Fibroblast of the aortic adventitia (primary cell): ENCODE measurements at regions not wholly inside any gene's neighbourhood (a gene's known extent, or its start where the extent isn't known, plus 50 kb on each side); places are given as distances from the start of the nearest gene placed in this dataset.

Source experiments
- DNase-seq: peaks from one replicate; pipeline ENCODE4 v3.0.0-alpha.2; 2010; ENCODE audit warnings: low read depth
- H3K4me3 ChIP-seq: 2 replicates; pipeline ENCODE4 v1.5.1; 2011; ENCODE audit warnings: low read depth, mild to moderate bottlenecking, control low read depth, low read length, moderate library complexity
- TF ChIP-seq, protein P1 (sequence below): IDR thresholded peaks from 2 replicates; pipeline ENCODE4 v1.5.1; 2011; ENCODE audit warnings: mild to moderate bottlenecking, low read length, control low read depth, inconsistent platforms; ENCODE audit not compliant: insufficient read depth

DNA sequence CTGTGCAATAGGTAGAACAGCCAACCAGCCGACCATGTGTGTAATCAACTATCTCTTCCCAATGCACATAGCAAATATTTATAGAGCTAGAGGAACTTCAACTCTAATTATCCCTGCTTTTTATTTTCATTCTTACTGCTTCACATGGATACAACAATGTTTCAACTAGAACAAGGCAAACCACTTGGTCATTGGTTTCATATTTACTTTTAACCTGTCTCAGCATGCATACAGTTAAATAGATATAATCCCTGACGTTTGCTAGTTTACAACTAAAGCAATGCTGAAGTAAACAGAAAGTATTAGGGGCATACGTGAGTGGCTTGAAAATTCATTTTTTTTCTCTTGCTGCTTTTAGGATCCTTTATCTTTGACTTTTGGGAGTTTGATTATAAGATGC lies 318.5 kb upstream of the MAP3K7 start:
- DNase-seq, result no peak
- no peak overlapping the region for H3K4me3 ChIP-seq
- TF ChIP-seq, protein P1, sequence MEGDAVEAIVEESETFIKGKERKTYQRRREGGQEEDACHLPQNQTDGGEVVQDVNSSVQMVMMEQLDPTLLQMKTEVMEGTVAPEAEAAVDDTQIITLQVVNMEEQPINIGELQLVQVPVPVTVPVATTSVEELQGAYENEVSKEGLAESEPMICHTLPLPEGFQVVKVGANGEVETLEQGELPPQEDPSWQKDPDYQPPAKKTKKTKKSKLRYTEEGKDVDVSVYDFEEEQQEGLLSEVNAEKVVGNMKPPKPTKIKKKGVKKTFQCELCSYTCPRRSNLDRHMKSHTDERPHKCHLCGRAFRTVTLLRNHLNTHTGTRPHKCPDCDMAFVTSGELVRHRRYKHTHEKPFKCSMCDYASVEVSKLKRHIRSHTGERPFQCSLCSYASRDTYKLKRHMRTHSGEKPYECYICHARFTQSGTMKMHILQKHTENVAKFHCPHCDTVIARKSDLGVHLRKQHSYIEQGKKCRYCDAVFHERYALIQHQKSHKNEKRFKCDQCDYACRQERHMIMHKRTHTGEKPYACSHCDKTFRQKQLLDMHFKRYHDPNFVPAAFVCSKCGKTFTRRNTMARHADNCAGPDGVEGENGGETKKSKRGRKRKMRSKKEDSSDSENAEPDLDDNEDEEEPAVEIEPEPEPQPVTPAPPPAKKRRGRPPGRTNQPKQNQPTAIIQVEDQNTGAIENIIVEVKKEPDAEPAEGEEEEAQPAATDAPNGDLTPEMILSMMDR, result no peak

DNA sequence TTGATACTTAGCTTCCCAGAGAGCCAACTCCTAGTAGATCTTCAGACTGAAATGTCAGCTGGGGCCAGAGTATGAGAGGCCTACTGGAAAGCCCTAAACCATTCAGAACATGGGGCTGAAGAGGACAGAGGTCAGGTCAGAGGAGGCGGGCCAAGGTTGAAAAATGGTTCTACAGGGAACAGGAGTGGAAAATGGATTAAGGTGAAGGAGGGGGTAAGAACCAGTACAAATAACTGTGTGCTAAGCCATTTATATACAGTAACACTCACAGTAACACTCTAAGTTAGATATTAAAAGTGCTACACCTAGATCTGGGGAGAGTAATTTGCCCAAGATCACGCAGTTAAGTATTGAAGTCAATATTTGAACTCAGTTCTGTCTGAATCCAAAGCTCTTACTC lies 313.2 kb upstream of the MAP3K7 start:
- TF ChIP-seq, protein P1, result no peak
- no peak overlapping the region for H3K4me3 ChIP-seq
- no peak for DNase-seq

DNA sequence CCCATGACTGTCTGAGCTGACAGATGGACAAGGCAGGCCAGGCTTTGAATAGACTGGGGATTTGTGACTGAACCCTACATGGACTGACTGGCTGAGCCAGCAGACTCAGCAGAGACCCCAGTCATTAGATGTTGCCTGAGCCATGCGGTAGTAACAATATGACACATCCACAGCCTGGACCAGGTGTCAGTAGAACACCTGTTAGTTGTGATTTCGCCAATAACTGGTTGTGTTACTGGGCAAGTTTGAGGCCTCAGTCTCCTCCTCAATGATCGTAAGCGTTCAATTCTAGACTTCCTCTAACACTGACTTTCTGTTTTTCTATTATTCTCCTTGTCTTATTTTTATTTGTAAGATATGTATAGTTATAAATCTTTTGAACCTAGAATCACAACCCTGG lies 311.9 kb upstream of the MAP3K7 start:
- TF ChIP-seq, protein P1, result no peak
- no peak overlapping the region for H3K4me3 ChIP-seq
- no peak for DNase-seq

DNA sequence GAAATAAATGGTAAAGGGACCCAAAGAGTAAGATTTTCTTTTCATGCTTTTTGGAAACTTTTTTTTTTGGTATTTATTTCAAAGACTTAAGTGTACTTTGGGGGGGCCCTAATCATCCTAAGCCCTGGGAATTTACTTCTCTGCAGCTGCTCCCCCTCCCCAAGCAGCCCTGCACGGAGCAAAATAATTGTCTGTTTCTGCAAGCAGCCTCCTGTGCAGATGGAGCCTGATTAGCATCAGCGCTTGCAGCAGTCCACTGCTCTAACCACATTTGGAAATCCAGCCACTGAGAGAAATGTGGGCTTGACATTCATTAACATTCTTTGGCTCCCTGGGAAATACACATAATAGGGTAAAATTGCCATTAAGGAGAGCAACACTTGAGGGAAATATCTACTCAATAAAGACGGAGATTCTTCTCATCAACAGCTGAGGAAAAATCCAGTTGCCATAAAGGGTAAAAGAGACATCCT lies 309.2 kb upstream of the MAP3K7 start:
- H3K4me3 ChIP-seq, result no peak overlapping the region
- TF ChIP-seq, protein P1, result no peak
- no peak for DNase-seq

DNA sequence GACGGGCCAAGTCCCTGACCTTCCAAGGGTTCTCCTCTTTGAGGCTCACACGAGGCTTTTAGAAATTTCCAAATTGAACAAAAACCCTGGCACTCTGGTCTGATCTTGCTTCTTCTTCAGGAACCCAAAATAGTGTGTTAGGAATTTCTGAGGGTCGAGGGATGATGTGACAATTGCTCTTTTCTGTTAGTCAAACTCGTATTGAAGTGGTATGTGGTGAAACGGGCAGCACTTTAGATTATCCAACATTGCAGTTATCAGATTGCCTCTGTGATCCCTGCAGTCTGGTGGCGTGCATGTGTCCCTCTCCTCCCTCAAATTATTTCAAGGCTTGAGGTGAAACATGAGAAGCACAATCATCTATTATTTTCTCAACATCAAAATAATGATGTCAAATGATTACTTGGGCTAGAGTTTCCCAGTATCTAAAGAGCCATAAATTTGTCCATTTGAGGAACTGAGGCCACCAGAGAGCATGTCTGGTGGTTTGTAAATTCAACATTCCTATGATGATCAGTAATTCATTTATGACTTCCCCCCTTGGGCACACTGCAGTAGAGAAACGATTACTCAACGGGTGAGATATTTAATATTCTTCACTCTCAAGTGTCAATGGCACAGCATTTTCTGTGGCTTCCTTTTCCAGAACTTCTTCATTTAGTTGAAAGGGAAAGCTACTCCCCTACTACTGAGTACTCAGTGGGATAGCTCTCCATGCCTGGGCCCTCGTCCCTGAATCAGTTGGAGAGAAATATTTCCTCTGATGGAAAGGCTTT lies 308.6 kb upstream of the MAP3K7 start:
- TF ChIP-seq, protein P1, result no peak
- no peak for DNase-seq
- no peak overlapping the region for H3K4me3 ChIP-seq

DNA sequence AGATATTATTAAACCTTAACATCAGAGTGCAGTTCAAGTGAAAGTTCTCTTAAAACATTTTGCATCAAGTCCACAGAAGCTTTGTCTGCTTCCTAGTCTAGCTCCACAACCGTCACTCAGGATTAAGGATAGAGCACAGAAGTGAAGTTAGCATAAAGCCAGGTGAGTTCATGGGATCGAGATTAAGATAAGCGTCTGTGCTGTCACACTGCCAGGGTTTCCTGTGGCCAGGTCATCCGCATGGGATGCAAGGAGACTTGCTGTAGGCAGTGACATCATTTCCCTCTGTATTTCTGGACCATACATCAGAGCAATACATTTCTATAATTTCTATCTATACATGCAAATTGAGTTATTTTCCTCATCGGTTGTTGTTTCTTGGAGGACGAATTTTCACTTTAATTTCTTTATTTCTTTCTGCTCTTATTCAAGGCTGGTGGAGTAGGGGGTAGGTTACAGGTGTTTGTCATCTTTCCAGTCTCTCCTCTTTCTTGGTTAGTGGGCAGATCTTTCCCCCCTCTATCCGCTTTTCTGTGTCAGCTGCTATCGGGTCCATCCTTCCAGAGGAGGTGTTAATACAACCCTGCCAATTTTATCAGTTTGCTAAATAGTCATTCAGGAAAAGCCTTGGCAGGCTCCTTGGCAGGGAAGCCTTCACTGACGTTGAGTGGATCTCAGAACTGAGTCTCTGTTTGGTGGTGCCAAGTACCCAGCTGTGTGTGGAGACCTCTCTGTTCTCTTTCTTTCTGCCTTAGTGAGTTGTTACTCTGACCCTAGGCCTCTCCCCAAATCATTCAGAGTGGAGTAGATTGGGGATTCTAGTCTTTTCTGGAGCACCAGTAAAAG lies 307.6 kb upstream of the MAP3K7 start:
- TF ChIP-seq, protein P1, result no peak
- DNase-seq, result no peak
- no peak overlapping the region for H3K4me3 ChIP-seq
